Ishikawa (cell line): ENCODE measurements at regions not wholly inside any gene's neighbourhood (a gene's known extent, or its start where the extent isn't known, plus 50 kb on each side); places are given as distances from the start of the nearest gene placed in this dataset.

ENCODE experiments used
- CEBPB ChIP-seq: IDR thresholded peaks from 2 replicates; pipeline ENCODE4 v1.6.1; 2012
- CREB1 ChIP-seq: IDR thresholded peaks from 2 replicates; pipeline ENCODE4 v1.6.1; 2012; ENCODE audit warnings: low read depth
- EGR1 ChIP-seq: IDR thresholded peaks from 2 replicates; pipeline ENCODE4 v1.6.1; 2012
- EP300 ChIP-seq: IDR thresholded peaks from 2 replicates; pipeline ENCODE4 v1.6.1; 2012; ENCODE audit warnings: borderline replicate concordance
- FOXM1 ChIP-seq: IDR thresholded peaks from 2 replicates; pipeline ENCODE4 v1.6.1; 2012; ENCODE audit warnings: low read depth, borderline replicate concordance
- NFIC ChIP-seq: IDR thresholded peaks from 2 replicates; pipeline ENCODE4 v1.6.1; 2012
- RAD21 ChIP-seq: IDR thresholded peaks from 2 replicates; pipeline ENCODE4 v1.6.1; 2012; ENCODE audit warnings: low read depth
- TAF1 ChIP-seq: IDR thresholded peaks from 2 replicates; pipeline ENCODE4 v1.6.1; 2012; ENCODE audit warnings: low read depth, mild to moderate bottlenecking
- TCF12 ChIP-seq: IDR thresholded peaks from 2 replicates; pipeline ENCODE4 v1.6.1; 2012; ENCODE audit warnings: low read depth
- TEAD4 ChIP-seq: IDR thresholded peaks from 2 replicates; pipeline ENCODE4 v1.6.1; 2012
- YY1 ChIP-seq: IDR thresholded peaks from 2 replicates; pipeline ENCODE4 v1.6.1; 2012; ENCODE audit warnings: low read depth
- TF ChIP-seq, protein P1 (sequence below): IDR thresholded peaks from 2 replicates; pipeline ENCODE4 v1.6.1; 2012; ENCODE audit warnings: low read depth, mild to moderate bottlenecking
- TF ChIP-seq, protein P2 (sequence below): IDR thresholded peaks from 2 replicates; pipeline ENCODE4 v1.6.1; 2012

DNA sequence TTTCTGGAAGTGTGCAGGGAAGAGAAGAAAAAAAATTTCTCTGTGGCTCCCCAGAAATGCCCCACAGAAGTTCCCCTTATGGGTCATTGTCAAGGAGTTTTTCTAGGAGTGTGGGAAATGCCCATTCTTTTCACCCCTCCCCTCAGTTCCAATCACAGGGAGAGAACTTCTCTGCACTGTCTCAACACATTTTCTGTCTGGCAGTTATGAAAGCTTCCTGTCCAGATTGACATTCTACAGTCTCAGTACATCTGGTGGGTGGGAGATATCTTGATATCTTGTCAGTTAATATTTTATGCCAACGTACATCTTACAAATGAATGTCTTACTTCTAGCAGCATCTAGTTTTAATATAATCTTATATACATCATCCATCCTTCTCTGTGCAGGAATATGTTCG, 566.8 kb upstream of the AADAT start:
- TF ChIP-seq CEBPB (no peak), EP300 (no peak), TEAD4 (no peak), FOXM1 (no peak), TAF1 (no peak), CREB1 (no peak), NFIC (no peak), RAD21 (no peak), EGR1 (no peak), YY1 (no peak), TCF12 (no peak)
- TF ChIP-seq, protein P1, sequence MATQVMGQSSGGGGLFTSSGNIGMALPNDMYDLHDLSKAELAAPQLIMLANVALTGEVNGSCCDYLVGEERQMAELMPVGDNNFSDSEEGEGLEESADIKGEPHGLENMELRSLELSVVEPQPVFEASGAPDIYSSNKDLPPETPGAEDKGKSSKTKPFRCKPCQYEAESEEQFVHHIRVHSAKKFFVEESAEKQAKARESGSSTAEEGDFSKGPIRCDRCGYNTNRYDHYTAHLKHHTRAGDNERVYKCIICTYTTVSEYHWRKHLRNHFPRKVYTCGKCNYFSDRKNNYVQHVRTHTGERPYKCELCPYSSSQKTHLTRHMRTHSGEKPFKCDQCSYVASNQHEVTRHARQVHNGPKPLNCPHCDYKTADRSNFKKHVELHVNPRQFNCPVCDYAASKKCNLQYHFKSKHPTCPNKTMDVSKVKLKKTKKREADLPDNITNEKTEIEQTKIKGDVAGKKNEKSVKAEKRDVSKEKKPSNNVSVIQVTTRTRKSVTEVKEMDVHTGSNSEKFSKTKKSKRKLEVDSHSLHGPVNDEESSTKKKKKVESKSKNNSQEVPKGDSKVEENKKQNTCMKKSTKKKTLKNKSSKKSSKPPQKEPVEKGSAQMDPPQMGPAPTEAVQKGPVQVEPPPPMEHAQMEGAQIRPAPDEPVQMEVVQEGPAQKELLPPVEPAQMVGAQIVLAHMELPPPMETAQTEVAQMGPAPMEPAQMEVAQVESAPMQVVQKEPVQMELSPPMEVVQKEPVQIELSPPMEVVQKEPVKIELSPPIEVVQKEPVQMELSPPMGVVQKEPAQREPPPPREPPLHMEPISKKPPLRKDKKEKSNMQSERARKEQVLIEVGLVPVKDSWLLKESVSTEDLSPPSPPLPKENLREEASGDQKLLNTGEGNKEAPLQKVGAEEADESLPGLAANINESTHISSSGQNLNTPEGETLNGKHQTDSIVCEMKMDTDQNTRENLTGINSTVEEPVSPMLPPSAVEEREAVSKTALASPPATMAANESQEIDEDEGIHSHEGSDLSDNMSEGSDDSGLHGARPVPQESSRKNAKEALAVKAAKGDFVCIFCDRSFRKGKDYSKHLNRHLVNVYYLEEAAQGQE = no peak
- TF ChIP-seq, protein P2, sequence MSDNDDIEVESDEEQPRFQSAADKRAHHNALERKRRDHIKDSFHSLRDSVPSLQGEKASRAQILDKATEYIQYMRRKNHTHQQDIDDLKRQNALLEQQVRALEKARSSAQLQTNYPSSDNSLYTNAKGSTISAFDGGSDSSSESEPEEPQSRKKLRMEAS = no peak
